CD14-positive monocyte (primary cell): ENCODE measurements at regions not wholly inside any gene's neighbourhood (a gene's known extent, or its start where the extent isn't known, plus 50 kb on each side); places are given as distances from the start of the nearest gene placed in this dataset.

Experiments used
- DNase-seq, 3 donors: peaks; one replicate each; pipeline ENCODE4 v3.0.0-alpha.2; 2011 to 2022
- H2AFZ ChIP-seq: 2 replicates; pipeline ENCODE4 v1.6.0; 2012; ENCODE audit warnings: mild to moderate bottlenecking, low read depth, low read length, inconsistent platforms; ENCODE audit not compliant: insufficient read depth, poor library complexity, severe bottlenecking
- H3K27ac ChIP-seq, 2 donors: 1 replicate in 1 of 2; 2 replicates in 1 of 2; pipeline ENCODE4 v1.5.1; 2012 to 2013; ENCODE audit warnings: low read length in 2 of 2, control low read depth in 1 of 2, inconsistent platforms in 1 of 2, low read depth in 1 of 2, mild to moderate bottlenecking in 1 of 2
- H3K27me3 ChIP-seq, 2 donors: one replicate each; pipeline versions ENCODE4 v1.6.0 to v1.6.1; 2011 to 2013; ENCODE audit warnings: low read length in 2 of 2; ENCODE audit not compliant: control insufficient read depth in 2 of 2, insufficient read depth in 2 of 2
- H3K36me3 ChIP-seq, 2 donors: replicated peaks in 1 of 2; 1 replicate in 1 of 2; 2 replicates in 1 of 2; pipeline versions ENCODE4 v1.5.1 to v1.6.1; 2012 to 2013; ENCODE audit warnings: low read length in 2 of 2, control low read depth in 1 of 2, inconsistent platforms in 1 of 2, mild to moderate bottlenecking in 1 of 2; ENCODE audit not compliant: insufficient read depth in 2 of 2, control insufficient read depth in 1 of 2
- H3K4me1 ChIP-seq, 2 donors: 1 replicate in 1 of 2; 2 replicates in 1 of 2; pipeline versions ENCODE4 v1.5.1 to v1.6.1; 2012 to 2013; ENCODE audit warnings: low read length in 2 of 2, control low read depth in 1 of 2, inconsistent platforms in 1 of 2, mild to moderate bottlenecking in 1 of 2, moderate library complexity in 1 of 2; ENCODE audit not compliant: insufficient read depth in 2 of 2, control insufficient read depth in 1 of 2
- H3K4me2 ChIP-seq: replicated peaks from 2 replicates; pipeline ENCODE3; 2012; ENCODE audit warnings: low read length, moderate library complexity, mild to moderate bottlenecking; ENCODE audit not compliant: poor library complexity, severe bottlenecking; ENCODE audit errors: extremely low read depth
- H3K4me3 ChIP-seq, 3 experiments: fragments of 200-600 bp in 1 of 3; sonication (generic) in 1 of 3; replicated peaks in 1 of 3; 1 replicate in 2 of 3; 2 replicates in 1 of 3; pipeline ENCODE4 v1.5.1; 2011 to 2013; ENCODE audit warnings: low read length in 3 of 3, mild to moderate bottlenecking in 3 of 3, control low read depth in 2 of 3, low read depth in 2 of 3, inconsistent platforms in 1 of 3, moderate library complexity in 1 of 3
- H3K79me2 ChIP-seq: 2 replicates; pipeline ENCODE4 v1.6.0; 2012; ENCODE audit warnings: mild to moderate bottlenecking, control low read depth, inconsistent platforms, low read length, moderate library complexity; ENCODE audit not compliant: insufficient read depth
- H3K9ac ChIP-seq: 2 replicates; pipeline ENCODE4 v1.6.0; 2017; ENCODE audit warnings: low read length, mild to moderate bottlenecking; ENCODE audit not compliant: insufficient read depth, poor library complexity, severe bottlenecking
- H3K9me3 ChIP-seq, 2 donors: replicated peaks in 1 of 2; 1 replicate in 1 of 2; 2 replicates in 1 of 2; pipeline versions ENCODE4 v1.5.1 to v1.6.1; 2012 to 2013; ENCODE audit warnings: low read length in 2 of 2, control low read depth in 1 of 2; ENCODE audit not compliant: control insufficient read depth in 1 of 2, insufficient read depth in 1 of 2
- H4K20me1 ChIP-seq: 2 replicates; pipeline ENCODE4 v1.6.0; 2012; ENCODE audit warnings: mild to moderate bottlenecking, low read length, control low read depth, moderate library complexity; ENCODE audit not compliant: insufficient read depth
- H3K27ac Mint-ChIP-seq, 7 donors: one replicate each; pipeline ENCODE4 v1.8.0; 2020; ENCODE audit warnings: mild to moderate bottlenecking in 7 of 7, mixed read lengths in 7 of 7, moderate library complexity in 6 of 7, inconsistent platforms in 2 of 7
- H3K27me3 Mint-ChIP-seq, 3 donors: one replicate each; pipeline ENCODE4 v1.8.0; 2021 to 2022; ENCODE audit warnings: low read depth in 3 of 3, mild to moderate bottlenecking in 3 of 3, mixed read lengths in 3 of 3, moderate library complexity in 3 of 3, inconsistent platforms in 1 of 3
- H3K36me3 Mint-ChIP-seq, 2 donors: one replicate each; pipeline ENCODE4 v1.8.0; 2020; ENCODE audit warnings: mixed read lengths in 2 of 2, inconsistent platforms in 1 of 2, mild to moderate bottlenecking in 1 of 2
- H3K4me1 Mint-ChIP-seq: one replicate; pipeline ENCODE4 v1.8.0; 2020; ENCODE audit warnings: mild to moderate bottlenecking, mixed read lengths
- H3K4me3 Mint-ChIP-seq, 2 donors: one replicate each; pipeline ENCODE4 v1.8.0; 2020; ENCODE audit warnings: mild to moderate bottlenecking in 2 of 2, mixed read lengths in 2 of 2, moderate library complexity in 1 of 2
- H3K9me3 Mint-ChIP-seq, 7 donors: one replicate each; pipeline ENCODE4 v1.8.0; 2020 to 2022; ENCODE audit warnings: mixed read lengths in 7 of 7, mild to moderate bottlenecking in 6 of 7, moderate library complexity in 6 of 7, inconsistent platforms in 2 of 7
- CTCF ChIP-seq: fragments of 200-600 bp; IDR thresholded peaks from one replicate; pipeline ENCODE4 v1.8.0; 2022; ENCODE audit warnings: antibody characterized with exemption, mild to moderate bottlenecking
- WGBS: methylation state at CpG from one replicate; pipeline ENCODE4 v1.1.5; 2013; ENCODE audit warnings: missing lambda C conversion rate; ENCODE audit not compliant: insufficient coverage; 5-methylcytosine and 5-hydroxymethylcytosine counted together
- intact Hi-C, 2 donors: fragments of 100-400 bp; cut with micrococcal nuclease; formaldehyde crosslinking; loops; one replicate each; pipeline versions ENCODE4 v1.15.0 to v1.15.1; 2023

GRCh38 chrX:109936114-109936513 lies 66.8 kb upstream of the TMEM164 start:
- H3K4me3 Mint-ChIP-seq: no peak overlapping the region
- H3K9me3 Mint-ChIP-seq: no peaks in the 10 kb centered on the region
- no peaks in the 10 kb centered on the region for H3K36me3 Mint-ChIP-seq
- H3K4me1 Mint-ChIP-seq: no peaks in the 10 kb centered on the region
- no peaks in the 10 kb centered on the region for H3K36me3 ChIP-seq
- no peak for DNase-seq
- no peaks in the 10 kb centered on the region for H3K9me3 ChIP-seq
- no peaks in the 10 kb centered on the region for H3K4me1 ChIP-seq
- H3K9ac ChIP-seq: no peak overlapping the region
- no peak overlapping the region for H3K27ac ChIP-seq
- peaks cover 0 to 5% of the 10 kb centered on the region in 2 donors for H3K27me3 ChIP-seq
- no peaks in the 10 kb centered on the region for H4K20me1 ChIP-seq
- H2AFZ ChIP-seq: no peak overlapping the region
- peaks cover 0 to 8% (median 1%) of the 10 kb centered on the region in 3 donors for H3K27me3 Mint-ChIP-seq
- H3K4me2 ChIP-seq: no peak overlapping the region
- no peak for TF ChIP-seq CTCF
- no CpG with 5 or more reads among the region's 3 CpGs for WGBS
- intact Hi-C loops: no loop called here
- H3K79me2 ChIP-seq: no peaks in the 10 kb centered on the region
- H3K27ac Mint-ChIP-seq: no peak overlapping the region
- H3K4me3 ChIP-seq: no peak overlapping the region

- no CpG with 5 or more reads among the region's 4 CpGs for WGBS
- H3K9ac ChIP-seq: no peak overlapping the region
- H3K4me3 ChIP-seq: no peak overlapping the region
- Mint-ChIP-seq H3K4me3 (no peak overlapping the region), H3K27ac (no peak overlapping the region), H3K27me3 (peaks cover 0 to 8% (median 1%) of the 10 kb centered on the region in 3 donors), H3K4me1 (no peaks in the 10 kb centered on the region), H3K9me3 (no peaks in the 10 kb centered on the region), H3K36me3 (no peaks in the 10 kb centered on the region)
- no peaks in the 10 kb centered on the region for H3K9me3 ChIP-seq
- H3K36me3 ChIP-seq: no peaks in the 10 kb centered on the region
- no peak overlapping the region for H3K4me2 ChIP-seq
- H3K27ac ChIP-seq: no peak overlapping the region
- no peak for TF ChIP-seq CTCF
- no peaks in the 10 kb centered on the region for H3K79me2 ChIP-seq
- H4K20me1 ChIP-seq: no peaks in the 10 kb centered on the region
- H3K4me1 ChIP-seq: no peaks in the 10 kb centered on the region
- H3K27me3 ChIP-seq: peaks cover 0 to 5% of the 10 kb centered on the region in 2 donors
- no peak overlapping the region for H2AFZ ChIP-seq
- no peak for DNase-seq
- intact Hi-C loops: no loop called here
Observed at GRCh38 chrX:109936598-109936997, 66.3 kb upstream of the TMEM164 start.
